GM18517 (cell line): ENCODE measurements at regions not wholly inside any gene's neighbourhood (a gene's known extent, or its start where the extent isn't known, plus 50 kb on each side); places are given as distances from the start of the nearest gene placed in this dataset.
"Not testable (repeated sequence)": the region's sequence is repeated elsewhere in the genome, so short reads cannot be mapped to it uniquely, and the experiment has no call there.

ENCODE experiments used
- ATAC-seq: cut with Tn5 transposase; IDR thresholded peaks from one replicate; pipeline ENCODE4 v1.9.1; 2021; ENCODE audit warnings: mild to moderate bottlenecking, moderate library complexity; ENCODE audit not compliant: unreplicated experiment

GRCh38 chr13:55560331-55560730, 1580.4 kb upstream of the PRR20A start:
- ATAC-seq = no peak

- no peak for ATAC-seq
Observed at GRCh38 chr13:55563267-55563666, 1577.5 kb upstream of the PRR20A start.

GRCh38 chr13:55566334-55566733, 1574.4 kb upstream of the PRR20A start:
- ATAC-seq = no peak

GRCh38 chr13:55566779-55567178, 1573.9 kb upstream of the PRR20A start:
- no peak for ATAC-seq

GRCh38 chr13:55567721-55568625, 1572.7 kb upstream of the PRR20A start:
- ATAC-seq = no peak

- ATAC-seq = no peak
Observed at GRCh38 chr13:55569082-55569481, 1571.6 kb upstream of the PRR20A start.

- no peak for ATAC-seq
Observed at GRCh38 chr13:55569514-55569913, 1571.2 kb upstream of the PRR20A start.

GRCh38 chr13:55570371-55570770, 1570.3 kb upstream of the PRR20A start:
- no peak for ATAC-seq

GRCh38 chr13:55571237-55571867, 1569.4 kb upstream of the PRR20A start:
- no peak for ATAC-seq

- ATAC-seq = no peak
Observed at GRCh38 chr13:55572408-55572807, 1568.3 kb upstream of the PRR20A start.

GRCh38 chr13:55572862-55573261, 1567.9 kb upstream of the PRR20A start:
- no peak for ATAC-seq

GRCh38 chr13:55573565-55573964, 1567.2 kb upstream of the PRR20A start:
- no peak for ATAC-seq

GRCh38 chr13:55576389-55576788, 1564.3 kb upstream of the PRR20A start:
- ATAC-seq = no peak

GRCh38 chr13:55577082-55577846, 1563.5 kb upstream of the PRR20A start:
- ATAC-seq = no peak

- ATAC-seq = no peak
Observed at GRCh38 chr13:55577847-55578210, 1562.9 kb upstream of the PRR20A start.

- ATAC-seq = not testable (repeated sequence)
Observed at GRCh38 chr13:55582294-55582693, 1558.4 kb upstream of the PRR20A start.

- no peak for ATAC-seq
Observed at GRCh38 chr13:55583953-55584593, 1556.6 kb upstream of the PRR20A start.

- no peak for ATAC-seq
Observed at GRCh38 chr13:55602784-55603183, 1537.9 kb upstream of the PRR20A start.

GRCh38 chr13:55606045-55606665, 1534.6 kb upstream of the PRR20A start:
- no peak for ATAC-seq

GRCh38 chr13:55613429-55614187, 1527.1 kb upstream of the PRR20A start:
- ATAC-seq = no peak
